HL-60 (cell line): ENCODE measurements at regions not wholly inside any gene's neighbourhood (a gene's known extent, or its start where the extent isn't known, plus 50 kb on each side); places are given as distances from the start of the nearest gene placed in this dataset.

Source experiments
- CTCF ChIP-seq: IDR thresholded peaks from one replicate; pipeline ENCODE4 v1.5.1; 2011; ENCODE audit warnings: low read length, control low read depth, inconsistent platforms; ENCODE audit not compliant: insufficient read depth
- GABPA ChIP-seq: IDR thresholded peaks from 2 replicates; pipeline ENCODE4 v1.6.1; 2012; ENCODE audit warnings: low read depth
- POLR2AphosphoS5 ChIP-seq: IDR thresholded peaks from 2 replicates; pipeline ENCODE4 v1.6.1; 2012; ENCODE audit warnings: low read depth
- REST ChIP-seq: IDR thresholded peaks from 2 replicates; pipeline ENCODE4 v1.6.1; 2012; ENCODE audit warnings: low read depth; ENCODE audit not compliant: insufficient replicate concordance

- no peak for TF ChIP-seq CTCF
- no peak for TF ChIP-seq REST
- TF ChIP-seq POLR2AphosphoS5: no peak
- TF ChIP-seq GABPA: no peak
These were observed 79.7 kb upstream of the MBNL2 start for GRCh38 chr13:97142452-97142851.
